SU-DHL-6 (cell line): ENCODE measurements at regions not wholly inside any gene's neighbourhood (a gene's known extent, or its start where the extent isn't known, plus 50 kb on each side); places are given as distances from the start of the nearest gene placed in this dataset.

ENCODE experiments used
- H2AFZ ChIP-seq: fragments of 200-600 bp; sonication (generic); 2 replicates; pipeline ENCODE4 v1.6.1; 2014; ENCODE audit warnings: low read depth, mild to moderate bottlenecking, moderate library complexity, mixed read lengths, antibody characterized with exemption, low read length; ENCODE audit not compliant: severe bottlenecking
- H3F3A ChIP-seq: fragments of 200-600 bp; shearing (Covaris generic); 2 replicates; pipeline ENCODE4 v1.6.0; 2016; ENCODE audit warnings: antibody characterized with exemption, mild to moderate bottlenecking; ENCODE audit not compliant: insufficient read depth
- H3K27ac ChIP-seq: fragments of 200-600 bp; sonication (generic); 2 replicates; pipeline ENCODE4 v1.5.1; 2016; ENCODE audit warnings: low read depth, mild to moderate bottlenecking, low read length, moderate library complexity, mixed read lengths
- H3K27me3 ChIP-seq: fragments of 200-600 bp; sonication (generic), shearing (Covaris generic); 2 replicates; pipeline ENCODE4 v1.6.0; 2014; ENCODE audit warnings: mild to moderate bottlenecking, low read length
- H3K36me3 ChIP-seq: fragments of 200-600 bp; sonication (generic); 2 replicates; pipeline ENCODE4 v1.6.1; 2014; ENCODE audit warnings: mild to moderate bottlenecking, low read length, mixed read lengths
- H3K4me2 ChIP-seq: fragments of 300-600, 200-600 bp; shearing (Covaris generic), sonication (generic); 2 replicates; pipeline ENCODE4 v1.6.0; 2014; ENCODE audit warnings: low read length, low read depth, mild to moderate bottlenecking; ENCODE audit not compliant: poor library complexity, severe bottlenecking
- H3K4me3 ChIP-seq: fragments of 200-600 bp; sonication (generic); 2 replicates; pipeline ENCODE4 v1.5.1; 2014; ENCODE audit warnings: antibody characterized with exemption, low read length, mild to moderate bottlenecking, mixed read lengths; ENCODE audit not compliant: insufficient read depth, poor library complexity, severe bottlenecking
- H3K79me2 ChIP-seq: fragments of 200-600 bp; sonication (generic); 2 replicates; pipeline ENCODE4 v1.6.1; 2014; ENCODE audit warnings: mild to moderate bottlenecking, low read length, moderate library complexity; ENCODE audit not compliant: insufficient read depth
- H3K9ac ChIP-seq: fragments of 200-600 bp; sonication (generic); 2 replicates; pipeline ENCODE4 v1.7.0; 2014; ENCODE audit warnings: mild to moderate bottlenecking, low read length
- H3K9me2 ChIP-seq: fragments of 200-600 bp; sonication (generic); replicated peaks from 2 replicates; pipeline ENCODE4 v1.6.1; 2014; ENCODE audit warnings: low read length; ENCODE audit not compliant: insufficient read depth
- H3K9me3 ChIP-seq: fragments of 200-600 bp; sonication (generic); 2 replicates; pipeline ENCODE4 v1.6.1; 2014; ENCODE audit warnings: low read length, mixed read lengths; ENCODE audit not compliant: insufficient read depth
- H4K20me1 ChIP-seq: fragments of 200-600 bp; sonication (generic); 2 replicates; pipeline ENCODE4 v1.6.1; 2014; ENCODE audit warnings: low read depth, mild to moderate bottlenecking, antibody characterized with exemption, low read length, moderate library complexity, mixed read lengths
- CTCF ChIP-seq: fragments of 200-600 bp; sonication (generic); IDR thresholded peaks from one replicate; pipeline ENCODE4 v1.5.1; 2017; ENCODE audit warnings: antibody characterized with exemption, mild to moderate bottlenecking, low read length, moderate library complexity; ENCODE audit not compliant: insufficient read depth, poor library complexity, severe bottlenecking
- EZH2phosphoT487 ChIP-seq: fragments of 200-600 bp; sonication (generic), shearing (Covaris generic); conservative IDR thresholded peaks from 2 replicates; pipeline ENCODE4 v1.6.1; 2018; ENCODE audit warnings: mild to moderate bottlenecking, antibody characterized with exemption, low read length, moderate library complexity, mixed read lengths

- Histone ChIP-seq H3K4me3 (no peak overlapping the region), H3K27me3 (no peaks in the 10 kb centered on the region), H3K9me2 (no peaks in the 10 kb centered on the region), H3K79me2 (no peaks in the 10 kb centered on the region), H3K36me3 (no peaks in the 10 kb centered on the region), H2AFZ (no peak overlapping the region), H4K20me1 (no peaks in the 10 kb centered on the region), H3K9ac (no peak overlapping the region), H3K9me3 (no peaks in the 10 kb centered on the region), H3F3A (no peaks in the 10 kb centered on the region), H3K4me2 (no peak overlapping the region), H3K27ac (no peak overlapping the region)
- TF ChIP-seq EZH2phosphoT487 (no peak), CTCF (no peak)
These were observed 68.5 kb upstream of the BEGAIN start for GRCh38 chr14:100655741-100656085.

- H3K9ac ChIP-seq = no peak overlapping the region
- H3K4me3 ChIP-seq = no peak overlapping the region
- H4K20me1 ChIP-seq = no peaks in the 10 kb centered on the region
- no peaks in the 10 kb centered on the region for H3K36me3 ChIP-seq
- no peaks in the 10 kb centered on the region for H3K79me2 ChIP-seq
- no peaks in the 10 kb centered on the region for H3K9me2 ChIP-seq
- H3K4me2 ChIP-seq = no peak overlapping the region
- H3K27ac ChIP-seq = no peak overlapping the region
- TF ChIP-seq CTCF (no peak), EZH2phosphoT487 (no peak)
- H3F3A ChIP-seq = no peaks in the 10 kb centered on the region
- H2AFZ ChIP-seq = no peak overlapping the region
- no peaks in the 10 kb centered on the region for H3K9me3 ChIP-seq
- H3K27me3 ChIP-seq = no peaks in the 10 kb centered on the region
These were observed 69.7 kb upstream of the DLK1 start for GRCh38 chr14:100656996-100657395.

DNA sequence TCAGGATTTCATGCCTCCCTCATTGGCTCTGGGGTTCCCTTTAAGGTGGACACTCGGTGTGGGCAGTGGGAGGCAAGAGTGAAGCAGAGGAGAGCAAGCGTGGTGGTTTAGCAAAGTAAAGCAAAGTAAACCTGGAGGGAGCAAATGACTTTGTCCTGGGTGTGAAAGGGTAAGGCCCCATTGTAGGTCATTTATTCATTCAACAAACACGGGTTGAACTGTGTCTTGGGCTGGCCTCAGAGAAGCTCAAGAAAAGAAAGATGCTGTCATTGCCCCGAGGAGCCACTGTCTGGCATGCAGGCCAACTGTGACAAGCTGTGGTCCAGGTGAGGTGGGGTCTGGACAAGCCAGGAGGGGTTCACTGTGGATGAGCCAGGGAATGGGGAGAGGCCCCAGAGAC, 68.9 kb upstream of the DLK1 start:
- Histone ChIP-seq H4K20me1 (no peaks in the 10 kb centered on the region), H2AFZ (no peak overlapping the region), H3K4me3 (no peak overlapping the region), H3K4me2 (no peak overlapping the region), H3K9me2 (no peaks in the 10 kb centered on the region), H3F3A (no peaks in the 10 kb centered on the region), H3K27ac (no peak overlapping the region), H3K36me3 (no peaks in the 10 kb centered on the region), H3K9ac (no peak overlapping the region), H3K27me3 (no peaks in the 10 kb centered on the region), H3K79me2 (no peaks in the 10 kb centered on the region), H3K9me3 (no peaks in the 10 kb centered on the region)
- TF ChIP-seq EZH2phosphoT487 = no peak
- TF ChIP-seq CTCF = no peak
